HepG2 (cell line): ENCODE measurements at regions not wholly inside any gene's neighbourhood (a gene's known extent, or its start where the extent isn't known, plus 50 kb on each side); places are given as distances from the start of the nearest gene placed in this dataset.
A peak's percentile ranks its signal among the peaks of the same experiment; 100 is the strongest.

Experiments
- HNF4A ChIP-seq: sonication (generic); formaldehyde crosslinking; IDR thresholded peaks from 2 replicates; pipeline ENCODE4 v1.4.0; 2020; ENCODE audit warnings: missing genetic modification reagents
- IKZF5 ChIP-seq: IDR thresholded peaks from 2 replicates; pipeline ENCODE4 v1.6.1; 2018; ENCODE audit warnings: missing genetic modification reagents, mild to moderate bottlenecking, missing compliant biosample characterization
- KDM2A ChIP-seq: sonication (generic); formaldehyde crosslinking; IDR thresholded peaks from 2 replicates; pipeline ENCODE4 v1.4.0; 2020; ENCODE audit warnings: low read depth, missing genetic modification reagents, borderline replicate concordance
- MED13 ChIP-seq: sonication (generic); formaldehyde crosslinking; IDR thresholded peaks from 2 replicates; pipeline ENCODE4 v1.5.0; 2020; ENCODE audit warnings: missing genetic modification reagents
- MEIS2 ChIP-seq: sonication (generic); formaldehyde crosslinking; IDR thresholded peaks from 2 replicates; pipeline ENCODE4 v1.9.0; 2021; ENCODE audit warnings: mild to moderate bottlenecking, missing genetic modification reagents
- NFIB ChIP-seq: sonication (generic); formaldehyde crosslinking; IDR thresholded peaks from 2 replicates; pipeline ENCODE4 v1.9.0; 2021; ENCODE audit warnings: missing genetic modification reagents, mild to moderate bottlenecking, borderline replicate concordance
- PAF1 ChIP-seq: IDR thresholded peaks from 2 replicates; pipeline ENCODE4 v1.6.1; 2016; ENCODE audit warnings: missing genetic modification reagents, missing compliant biosample characterization
- POLR2AphosphoS2 ChIP-seq: IDR thresholded peaks from 2 replicates; pipeline ENCODE4 v1.6.1; 2011; ENCODE audit warnings: low read depth, low read length, improper control_type of control experiment
- RAD51 ChIP-seq: fragments of 450-650 bp; IDR thresholded peaks from 2 replicates; pipeline ENCODE4 v1.6.1; 2016; ENCODE audit warnings: borderline replicate concordance
- RFXAP ChIP-seq: sonication (generic); formaldehyde crosslinking; IDR thresholded peaks from 2 replicates; pipeline ENCODE4 v1.4.0; 2020; ENCODE audit warnings: missing genetic modification reagents, borderline replicate concordance
- SETDB1 ChIP-seq: sonication (generic); formaldehyde crosslinking; IDR thresholded peaks from 2 replicates; pipeline ENCODE4 v1.5.1; 2020; ENCODE audit warnings: missing genetic modification reagents, mild to moderate bottlenecking, borderline replicate concordance
- SRSF1 ChIP-seq: fragments of 200-400 bp; formaldehyde crosslinking; optimal IDR thresholded peaks from 2 replicates; pipeline ENCODE3; 2017; ENCODE audit warnings: mild to moderate bottlenecking, low read depth, low read length, moderate library complexity
- SSRP1 ChIP-seq: IDR thresholded peaks from 2 replicates; pipeline ENCODE4 v1.6.1; 2016; ENCODE audit warnings: control low read depth
- TIGD3 ChIP-seq: sonication (generic); formaldehyde crosslinking; IDR thresholded peaks from 2 replicates; pipeline ENCODE4 v1.5.1; 2020; ENCODE audit warnings: mild to moderate bottlenecking, missing genetic modification reagents, borderline replicate concordance
- ZNF710 ChIP-seq: sonication (generic); formaldehyde crosslinking; IDR thresholded peaks from 2 replicates; pipeline ENCODE4 v1.5.0; 2020; ENCODE audit warnings: mild to moderate bottlenecking, missing genetic modification reagents, borderline replicate concordance
- TF ChIP-seq, protein P1 (sequence below): sonication (generic); formaldehyde crosslinking; IDR thresholded peaks from 2 replicates; pipeline ENCODE4 v1.9.0; 2021; ENCODE audit warnings: missing genetic modification reagents, borderline replicate concordance
- TF ChIP-seq, protein P2 (sequence below): sonication (generic); formaldehyde crosslinking; IDR thresholded peaks from 2 replicates; pipeline ENCODE4 v1.5.1; 2020; ENCODE audit warnings: mild to moderate bottlenecking, missing genetic modification reagents, moderate library complexity

DNA sequence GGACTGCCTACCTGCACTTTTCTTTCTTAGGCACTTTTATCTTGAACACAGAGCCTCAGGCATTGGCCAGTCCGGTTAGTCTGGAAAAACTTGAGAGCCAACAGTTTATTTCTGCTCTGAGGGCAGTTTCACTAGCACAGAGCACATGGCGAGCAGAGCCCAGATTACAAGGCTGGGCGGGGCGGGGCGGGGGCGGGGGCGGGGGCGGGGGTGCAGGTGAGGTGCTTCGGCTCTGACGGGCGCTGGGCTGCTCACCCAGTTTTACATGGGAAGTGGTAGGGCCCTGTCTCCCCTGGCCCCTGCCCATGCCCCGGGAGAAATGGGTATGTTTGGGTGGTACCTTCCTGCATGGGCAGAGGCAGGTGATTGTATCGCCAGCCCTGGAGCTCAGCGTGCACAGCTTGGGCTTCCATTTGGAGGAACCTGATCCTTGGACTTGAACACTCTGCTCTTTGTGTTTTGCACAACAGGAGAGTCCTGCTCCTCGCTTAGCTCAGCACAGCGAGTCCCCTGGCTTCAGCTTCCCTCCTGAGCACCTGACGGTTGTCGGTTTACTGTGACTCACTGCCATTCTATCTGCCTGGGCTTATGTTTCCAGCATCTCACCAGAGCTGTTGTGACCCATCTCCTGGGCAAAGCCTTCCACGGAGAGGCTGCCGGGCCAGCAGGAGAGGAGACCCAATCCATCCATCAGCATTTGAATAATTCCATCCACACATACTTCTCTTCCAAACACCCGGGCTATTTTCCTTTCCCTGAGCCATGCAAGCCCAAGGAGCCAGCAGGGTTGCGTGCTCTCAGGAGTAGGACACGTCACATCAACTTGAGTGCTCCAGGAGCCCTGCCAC is 108.5 kb downstream of the ARF6 start (continued):
- no peak for TF ChIP-seq TIGD3
- TF ChIP-seq RFXAP (CRISPR knock-in tag): 0 out of 2 replicates have a peak, but pooled peaks have one; percentile 21
- TF ChIP-seq SRSF1: peak; percentile 70
- no peak; the same call in 1 of the 2 replicates for TF ChIP-seq IKZF5
- no peak for TF ChIP-seq POLR2AphosphoS2
- no peak for TF ChIP-seq MEIS2
- TF ChIP-seq ZNF710 (CRISPR knock-in tag): peak; percentile 60; the same call in 1 of the 2 replicates
- TF ChIP-seq KDM2A: no peak
- no peak for TF ChIP-seq PAF1 (CRISPR knock-in tag)
- TF ChIP-seq, protein P1, sequence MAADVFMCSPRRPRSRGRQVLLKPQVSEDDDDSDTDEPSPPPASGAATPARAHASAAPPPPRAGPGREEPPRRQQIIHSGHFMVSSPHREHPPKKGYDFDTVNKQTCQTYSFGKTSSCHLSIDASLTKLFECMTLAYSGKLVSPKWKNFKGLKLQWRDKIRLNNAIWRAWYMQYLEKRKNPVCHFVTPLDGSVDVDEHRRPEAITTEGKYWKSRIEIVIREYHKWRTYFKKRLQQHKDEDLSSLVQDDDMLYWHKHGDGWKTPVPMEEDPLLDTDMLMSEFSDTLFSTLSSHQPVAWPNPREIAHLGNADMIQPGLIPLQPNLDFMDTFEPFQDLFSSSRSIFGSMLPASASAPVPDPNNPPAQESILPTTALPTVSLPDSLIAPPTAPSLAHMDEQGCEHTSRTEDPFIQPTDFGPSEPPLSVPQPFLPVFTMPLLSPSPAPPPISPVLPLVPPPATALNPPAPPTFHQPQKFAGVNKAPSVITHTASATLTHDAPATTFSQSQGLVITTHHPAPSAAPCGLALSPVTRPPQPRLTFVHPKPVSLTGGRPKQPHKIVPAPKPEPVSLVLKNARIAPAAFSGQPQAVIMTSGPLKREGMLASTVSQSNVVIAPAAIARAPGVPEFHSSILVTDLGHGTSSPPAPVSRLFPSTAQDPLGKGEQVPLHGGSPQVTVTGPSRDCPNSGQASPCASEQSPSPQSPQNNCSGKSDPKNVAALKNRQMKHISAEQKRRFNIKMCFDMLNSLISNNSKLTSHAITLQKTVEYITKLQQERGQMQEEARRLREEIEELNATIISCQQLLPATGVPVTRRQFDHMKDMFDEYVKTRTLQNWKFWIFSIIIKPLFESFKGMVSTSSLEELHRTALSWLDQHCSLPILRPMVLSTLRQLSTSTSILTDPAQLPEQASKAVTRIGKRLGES (CRISPR knock-in tag): no peak
- no peak for TF ChIP-seq MED13 (CRISPR knock-in tag)
- TF ChIP-seq SETDB1 (CRISPR knock-in tag): no peak
- peak; percentile 92 for TF ChIP-seq HNF4A (CRISPR knock-in tag)
- no peak for TF ChIP-seq RAD51
- TF ChIP-seq, protein P2, sequence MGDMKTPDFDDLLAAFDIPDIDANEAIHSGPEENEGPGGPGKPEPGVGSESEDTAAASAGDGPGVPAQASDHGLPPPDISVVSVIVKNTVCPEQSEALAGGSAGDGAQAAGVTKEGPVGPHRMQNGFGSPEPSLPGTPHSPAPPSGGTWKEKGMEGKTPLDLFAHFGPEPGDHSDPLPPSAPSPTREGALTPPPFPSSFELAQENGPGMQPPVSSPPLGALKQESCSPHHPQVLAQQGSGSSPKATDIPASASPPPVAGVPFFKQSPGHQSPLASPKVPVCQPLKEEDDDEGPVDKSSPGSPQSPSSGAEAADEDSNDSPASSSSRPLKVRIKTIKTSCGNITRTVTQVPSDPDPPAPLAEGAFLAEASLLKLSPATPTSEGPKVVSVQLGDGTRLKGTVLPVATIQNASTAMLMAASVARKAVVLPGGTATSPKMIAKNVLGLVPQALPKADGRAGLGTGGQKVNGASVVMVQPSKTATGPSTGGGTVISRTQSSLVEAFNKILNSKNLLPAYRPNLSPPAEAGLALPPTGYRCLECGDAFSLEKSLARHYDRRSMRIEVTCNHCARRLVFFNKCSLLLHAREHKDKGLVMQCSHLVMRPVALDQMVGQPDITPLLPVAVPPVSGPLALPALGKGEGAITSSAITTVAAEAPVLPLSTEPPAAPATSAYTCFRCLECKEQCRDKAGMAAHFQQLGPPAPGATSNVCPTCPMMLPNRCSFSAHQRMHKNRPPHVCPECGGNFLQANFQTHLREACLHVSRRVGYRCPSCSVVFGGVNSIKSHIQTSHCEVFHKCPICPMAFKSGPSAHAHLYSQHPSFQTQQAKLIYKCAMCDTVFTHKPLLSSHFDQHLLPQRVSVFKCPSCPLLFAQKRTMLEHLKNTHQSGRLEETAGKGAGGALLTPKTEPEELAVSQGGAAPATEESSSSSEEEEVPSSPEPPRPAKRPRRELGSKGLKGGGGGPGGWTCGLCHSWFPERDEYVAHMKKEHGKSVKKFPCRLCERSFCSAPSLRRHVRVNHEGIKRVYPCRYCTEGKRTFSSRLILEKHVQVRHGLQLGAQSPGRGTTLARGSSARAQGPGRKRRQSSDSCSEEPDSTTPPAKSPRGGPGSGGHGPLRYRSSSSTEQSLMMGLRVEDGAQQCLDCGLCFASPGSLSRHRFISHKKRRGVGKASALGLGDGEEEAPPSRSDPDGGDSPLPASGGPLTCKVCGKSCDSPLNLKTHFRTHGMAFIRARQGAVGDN: peak; percentile 69
- no peak for TF ChIP-seq NFIB
- TF ChIP-seq SSRP1 (CRISPR knock-in tag): no peak
